GM21737 (cell line): ENCODE measurements at regions not wholly inside any gene's neighbourhood (a gene's known extent, or its start where the extent isn't known, plus 50 kb on each side); places are given as distances from the start of the nearest gene placed in this dataset.

Experiments
- ATAC-seq: cut with Tn5 transposase; IDR thresholded peaks from one replicate; pipeline ENCODE4 v1.9.1; 2021; ENCODE audit warnings: mild to moderate bottlenecking, moderate library complexity; ENCODE audit not compliant: unreplicated experiment

DNA sequence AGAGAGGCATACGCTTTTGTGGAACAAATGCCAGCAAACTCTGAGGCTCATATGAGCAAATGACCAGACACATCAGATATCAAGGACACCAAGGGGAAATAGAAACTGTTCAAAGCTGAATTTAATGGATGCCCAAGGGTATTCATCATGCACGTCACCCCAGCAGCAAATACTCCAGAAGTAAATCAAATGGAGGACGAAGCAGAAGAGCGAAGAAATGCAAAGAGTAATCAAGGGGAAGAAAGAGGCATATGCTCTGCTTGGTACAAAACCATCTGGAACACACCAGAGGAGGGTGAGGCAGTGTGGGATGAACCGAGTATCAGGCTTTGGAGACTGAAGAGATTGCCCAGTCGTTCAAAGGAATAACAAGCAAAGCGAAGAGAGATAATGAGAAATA, 232.6 kb upstream of the EGLN3 start:
- no peak for ATAC-seq

GRCh38 chr14:34181338-34181737, 230.5 kb upstream of the EGLN3 start:
- no peak for ATAC-seq

DNA sequence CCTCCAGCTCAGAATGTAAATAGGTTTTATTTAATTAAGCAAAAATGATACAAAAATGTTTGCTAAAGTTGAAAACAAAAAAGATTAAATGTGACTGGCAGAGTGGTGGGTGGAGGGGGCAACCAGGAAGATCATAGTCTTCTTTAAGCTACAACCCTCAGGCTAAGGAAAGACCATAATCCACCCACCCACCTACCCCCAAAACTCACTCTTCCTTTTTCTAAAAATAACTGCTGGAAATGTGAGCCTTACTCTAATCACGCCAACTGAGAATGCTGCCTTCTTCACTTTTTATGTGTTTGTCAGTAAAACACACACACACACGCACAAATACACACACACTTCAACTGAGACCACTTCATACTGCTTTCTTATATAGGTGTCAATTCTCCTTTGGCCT, 230.0 kb upstream of the EGLN3 start:
- ATAC-seq: no peak

GRCh38 chr14:34180434-34180833, 229.6 kb upstream of the EGLN3 start:
- ATAC-seq: no peak

DNA sequence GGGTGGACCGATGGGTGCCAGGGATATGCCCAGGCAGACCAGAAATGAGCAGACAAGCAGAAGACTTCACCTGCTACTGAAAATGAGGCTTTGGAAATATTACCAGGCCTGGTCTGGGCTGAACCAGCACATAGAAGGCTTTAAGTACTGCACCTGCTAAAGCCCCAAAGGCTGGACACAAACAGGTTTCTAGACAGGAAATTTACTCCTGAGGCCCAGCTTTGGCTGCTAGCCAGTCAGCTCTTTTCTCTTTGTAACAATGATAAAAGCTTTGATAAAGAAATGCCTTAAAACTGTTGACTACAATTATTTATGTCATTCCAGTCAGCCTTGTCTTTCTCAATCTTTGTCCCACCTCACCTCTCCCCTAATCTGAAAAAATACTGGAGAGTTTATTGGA, 228.9 kb upstream of the EGLN3 start:
- ATAC-seq: no peak

- ATAC-seq: no peak
Measured at GRCh38 chr14:34177466-34177865, 226.6 kb upstream of the EGLN3 start.

- ATAC-seq: peak; percentile 70
Measured at GRCh38 chr14:34175574-34175973, 224.7 kb upstream of the EGLN3 start.

DNA sequence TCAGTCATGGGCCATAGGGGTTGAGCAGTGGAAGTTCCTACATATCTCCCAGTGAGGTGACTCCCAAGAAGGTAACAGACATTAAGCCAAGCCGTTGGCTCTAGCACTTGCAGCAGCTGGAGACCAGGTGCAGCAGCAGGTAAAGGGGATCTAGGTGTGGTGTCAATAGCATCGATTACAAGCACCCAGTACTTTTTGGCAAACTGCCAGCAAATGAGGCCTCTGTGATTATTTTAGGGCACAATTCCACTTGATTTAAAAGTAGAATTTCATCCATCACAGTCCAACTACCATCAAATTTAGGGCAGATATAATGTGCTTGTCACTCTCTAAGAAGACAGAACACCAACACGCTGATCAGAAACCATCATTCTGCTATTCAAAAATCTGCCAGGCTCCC, 224.1 kb upstream of the EGLN3 start:
- ATAC-seq: no peak

GRCh38 chr14:34173916-34174315, 223.0 kb upstream of the EGLN3 start:
- no peak for ATAC-seq

GRCh38 chr14:34172550-34173368, 221.9 kb upstream of the EGLN3 start:
- no peak for ATAC-seq

GRCh38 chr14:34172173-34172451, 221.2 kb upstream of the EGLN3 start:
- ATAC-seq: no peak

- ATAC-seq: no peak
Measured at GRCh38 chr14:34171431-34172172, 220.7 kb upstream of the EGLN3 start.

DNA sequence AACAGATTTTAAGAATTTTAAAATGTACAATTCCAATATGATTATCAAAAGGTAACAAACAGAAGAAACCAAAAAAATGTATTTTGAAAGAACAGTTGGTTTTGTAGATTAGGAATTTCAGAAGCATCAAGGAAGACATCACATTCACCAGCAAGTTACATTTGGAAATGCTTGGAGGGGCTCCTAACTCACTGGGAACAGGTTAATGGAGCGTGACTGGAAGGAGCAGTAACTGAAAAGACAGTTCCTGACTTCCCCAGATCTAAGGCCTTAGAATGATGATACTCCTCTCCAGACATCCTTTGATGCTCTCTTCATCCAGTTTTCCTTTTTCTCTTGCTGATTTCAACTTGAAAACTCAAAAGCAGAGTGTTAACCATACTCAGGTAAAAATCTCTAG, 220.0 kb upstream of the EGLN3 start:
- ATAC-seq: no peak

DNA sequence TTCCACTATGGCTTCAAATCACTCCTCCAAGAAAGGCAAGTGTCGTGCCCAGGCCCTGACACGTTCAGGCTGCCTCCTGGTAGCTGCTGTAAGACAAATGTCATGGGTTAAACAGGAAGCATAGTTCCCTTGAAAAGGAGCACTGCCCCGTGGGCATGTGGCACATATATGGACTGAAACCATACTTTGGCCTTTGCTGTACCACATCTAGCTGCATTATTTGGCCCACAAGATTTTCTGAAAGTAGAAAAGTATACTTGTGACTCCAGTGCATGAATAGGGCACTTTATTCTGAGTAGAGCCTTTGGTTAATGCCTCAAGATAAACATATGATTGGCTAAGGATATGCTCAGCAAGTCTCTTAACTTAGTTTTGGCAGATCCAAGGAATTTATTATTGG, 218.7 kb upstream of the EGLN3 start:
- no peak for ATAC-seq

DNA sequence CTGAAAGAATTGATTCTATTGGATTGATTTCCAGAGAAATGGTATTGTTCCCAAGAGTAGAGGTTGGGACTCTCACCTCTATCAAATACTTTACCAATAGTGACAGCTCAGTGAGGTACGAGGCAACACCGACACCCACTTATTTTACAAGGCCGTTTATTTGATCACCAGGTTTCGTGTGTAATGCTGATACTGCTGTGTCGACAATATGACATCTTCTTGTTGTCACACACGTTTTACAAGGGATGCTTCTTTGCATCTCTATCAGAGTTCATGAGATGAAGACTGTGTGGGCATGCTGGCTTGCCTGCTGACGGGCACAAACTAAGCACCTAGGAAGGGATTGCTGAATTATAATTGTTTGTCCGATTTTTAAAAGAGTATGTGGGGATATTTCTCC, 217.8 kb upstream of the EGLN3 start:
- ATAC-seq: no peak

GRCh38 chr14:34165847-34166350, 215.0 kb upstream of the EGLN3 start:
- no peak for ATAC-seq

DNA sequence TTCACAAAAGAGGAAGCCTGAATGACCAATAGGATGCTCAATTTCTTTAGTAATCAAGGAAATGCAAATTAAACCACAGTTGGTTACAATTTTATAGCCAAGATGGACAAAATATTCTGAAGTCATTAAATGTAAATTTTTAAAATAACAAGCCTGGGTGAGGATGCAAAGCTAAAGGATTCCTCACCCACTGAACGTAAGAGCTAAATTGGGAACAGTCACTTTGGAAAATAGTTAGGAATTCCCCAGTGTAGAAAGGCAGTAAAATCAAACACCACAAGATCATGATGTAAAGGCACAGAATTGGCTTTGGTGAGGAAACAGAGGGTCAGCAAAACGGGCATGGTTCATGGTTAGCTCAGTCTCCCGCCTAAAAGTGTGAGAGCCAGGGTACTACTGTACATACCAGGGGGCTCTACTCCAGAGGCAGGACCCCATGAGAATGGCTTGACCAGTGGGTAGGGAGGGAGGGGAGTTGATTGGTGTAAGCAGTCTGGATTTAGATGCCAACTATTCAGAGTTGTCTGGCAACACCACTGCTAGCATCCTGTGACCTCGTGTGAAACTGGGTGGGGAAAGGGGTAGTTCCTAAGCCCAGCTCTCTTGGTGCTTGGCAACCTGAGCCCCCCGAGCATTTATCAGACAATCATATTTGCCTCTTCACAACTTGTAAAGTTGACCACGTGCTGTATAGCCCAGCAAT, 213.4 kb upstream of the EGLN3 start:
- ATAC-seq: no peak

- ATAC-seq: no peak
Measured at GRCh38 chr14:34161351-34162082, 210.6 kb upstream of the EGLN3 start.

DNA sequence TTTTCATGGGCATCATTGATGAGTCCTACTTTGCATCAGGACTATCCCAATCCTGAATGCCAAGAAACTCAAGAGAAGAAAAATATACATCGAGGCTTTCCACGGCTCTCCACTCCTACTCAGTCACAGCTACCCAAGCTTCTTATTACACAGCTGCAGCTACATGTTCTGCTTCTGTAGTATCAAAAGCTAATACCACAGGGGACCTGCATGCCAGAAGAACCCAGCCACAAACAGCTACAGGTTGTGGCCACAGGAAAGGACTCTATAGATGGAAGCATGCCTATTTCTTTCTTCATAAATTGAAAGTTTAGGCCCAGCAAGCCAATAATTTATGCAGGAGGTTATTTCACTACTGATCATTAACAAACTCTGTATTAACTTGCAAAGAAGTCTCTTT, 209.7 kb upstream of the EGLN3 start:
- no peak for ATAC-seq

GRCh38 chr14:34157651-34158050, 206.8 kb upstream of the EGLN3 start:
- ATAC-seq: no peak

DNA sequence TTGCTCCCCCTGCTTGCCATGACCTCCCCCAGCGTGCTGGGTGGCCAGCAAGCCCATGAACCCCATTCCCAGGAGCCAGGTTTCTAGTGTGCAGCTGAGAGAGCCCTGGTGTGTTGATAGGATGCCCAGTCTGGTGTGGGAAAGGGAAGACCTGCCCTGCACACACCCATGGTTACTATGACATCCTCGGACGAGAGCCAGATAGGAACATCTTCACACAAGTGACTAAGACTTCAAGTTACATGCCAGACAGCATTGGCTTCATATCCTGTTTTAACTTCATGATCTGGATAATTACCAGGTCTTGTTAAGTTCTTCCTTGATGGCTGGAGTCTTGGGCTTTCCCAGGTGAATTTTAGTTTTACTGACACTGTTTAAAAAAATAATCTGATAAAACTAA, 196.6 kb upstream of the EGLN3 start:
- ATAC-seq: no peak
